ENCODE measurements at regions not wholly inside any gene's neighbourhood (a gene's known extent, or its start where the extent isn't known, plus 50 kb on each side); places are given as distances from the start of the nearest gene placed in this dataset.

GRCh38 chr3:194868831-194869230, 183.1 kb downstream of the FAM43A start:
- no peak overlapping the region for H3K27ac Mint-ChIP-seq

More at GRCh38 chr3:194868831-194869230, 183.1 kb downstream of the FAM43A start:
- peaks cover 18% of the 10 kb centered on the region for H3K4me1 ChIP-seq (ENCODE audit: insufficient read depth)
- DNase-seq (ENCODE audit: low spot score): no peak
- H3K9me2 ChIP-seq (ENCODE audit: insufficient read depth): 0 out of 2 replicates have a peak, but pooled peaks cover 4% of the 10 kb centered on the region
- ATAC-seq: no peak
- no peak overlapping the region for H3K4me2 ChIP-seq
- no peaks in the 10 kb centered on the region for H4K20me1 ChIP-seq (replicated peaks; ENCODE audit: insufficient read depth)
- Mint-ChIP-seq H3K36me3 (ENCODE audit: low read depth) (no peaks in the 10 kb centered on the region), H3K4me3 (no peak overlapping the region), H3K27me3 (ENCODE audit: insufficient read depth, low read depth, poor library complexity) (no peaks in the 10 kb centered on the region), H3K9me3 (no peaks in the 10 kb centered on the region; the same call in 2 of the 3 replicates), H3K4me1 (peaks cover 24% of the 10 kb centered on the region)
- H3K27ac ChIP-seq (ENCODE audit: low read depth): no peak overlapping the region
- H3K4me3 ChIP-seq: no peak overlapping the region
- no peaks in the 10 kb centered on the region for H3K79me2 ChIP-seq (replicated peaks; ENCODE audit: insufficient read depth)
- no peak overlapping the region for H2AFZ ChIP-seq
- TF ChIP-seq NANOG (IDR thresholded peaks at IDR 0.05; ENCODE audit: borderline replicate concordance): no peak
- TF ChIP-seq ZNF331 (CRISPR knock-in tag; IDR thresholded peaks at IDR 0.05; ENCODE audit: low read depth): no peak
- TF ChIP-seq ZNF462 (CRISPR knock-in tag; IDR thresholded peaks at IDR 0.05): no peak
- no peak for TF ChIP-seq REST (IDR thresholded peaks at IDR 0.05; ENCODE audit: unreplicated experiment)
- TF ChIP-seq ETS1 (IDR thresholded peaks at IDR 0.05): no peak
- no peak for TF ChIP-seq JUNB (IDR thresholded peaks at IDR 0.05; ENCODE audit: unreplicated experiment)
- no peak for TF ChIP-seq STAT1 (IDR thresholded peaks at IDR 0.05; ENCODE audit: unreplicated experiment)
- TF ChIP-seq POLR2AphosphoS5 (IDR thresholded peaks at IDR 0.05; ENCODE audit: low read depth): no peak
- no peak for TF ChIP-seq EZH2 (IDR thresholded peaks at IDR 0.05; ENCODE audit: low read depth, unreplicated experiment)
- TF ChIP-seq, protein P1, sequence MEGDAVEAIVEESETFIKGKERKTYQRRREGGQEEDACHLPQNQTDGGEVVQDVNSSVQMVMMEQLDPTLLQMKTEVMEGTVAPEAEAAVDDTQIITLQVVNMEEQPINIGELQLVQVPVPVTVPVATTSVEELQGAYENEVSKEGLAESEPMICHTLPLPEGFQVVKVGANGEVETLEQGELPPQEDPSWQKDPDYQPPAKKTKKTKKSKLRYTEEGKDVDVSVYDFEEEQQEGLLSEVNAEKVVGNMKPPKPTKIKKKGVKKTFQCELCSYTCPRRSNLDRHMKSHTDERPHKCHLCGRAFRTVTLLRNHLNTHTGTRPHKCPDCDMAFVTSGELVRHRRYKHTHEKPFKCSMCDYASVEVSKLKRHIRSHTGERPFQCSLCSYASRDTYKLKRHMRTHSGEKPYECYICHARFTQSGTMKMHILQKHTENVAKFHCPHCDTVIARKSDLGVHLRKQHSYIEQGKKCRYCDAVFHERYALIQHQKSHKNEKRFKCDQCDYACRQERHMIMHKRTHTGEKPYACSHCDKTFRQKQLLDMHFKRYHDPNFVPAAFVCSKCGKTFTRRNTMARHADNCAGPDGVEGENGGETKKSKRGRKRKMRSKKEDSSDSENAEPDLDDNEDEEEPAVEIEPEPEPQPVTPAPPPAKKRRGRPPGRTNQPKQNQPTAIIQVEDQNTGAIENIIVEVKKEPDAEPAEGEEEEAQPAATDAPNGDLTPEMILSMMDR (conservative IDR thresholded peaks at IDR 0.05; ENCODE audit: low read depth in 2 of 2): no peak
- TF ChIP-seq EZH2phosphoT487 (IDR thresholded peaks at IDR 0.05; ENCODE audit: unreplicated experiment): no peak
- TF ChIP-seq CREB1 (CRISPR knock-in tag; IDR thresholded peaks at IDR 0.05; ENCODE audit: low read depth): no peak
- TF ChIP-seq ZNF114 (CRISPR knock-in tag; IDR thresholded peaks at IDR 0.05): no peak
- no peaks in the 10 kb centered on the region for H3K36me3 ChIP-seq (ENCODE audit: insufficient read depth)
- no peaks in the 10 kb centered on the region for H3K27me3 ChIP-seq (ENCODE audit: insufficient read depth)
- H3F3A ChIP-seq (replicated peaks; ENCODE audit: low read depth): no peaks in the 10 kb centered on the region

Data from GM23338 (cell line).